Caco-2 (cell line): ENCODE measurements at regions not wholly inside any gene's neighbourhood (a gene's known extent, or its start where the extent isn't known, plus 50 kb on each side); places are given as distances from the start of the nearest gene placed in this dataset.

Experiments
- BruUV-seq: library from RNA; stranded (reverse); fragments of 400-500 nt; replicated peaks from 2 replicates; lab custom pipeline; 2021; lab: Mats Ljungman, UMichigan
- CTCF ChIA-PET: fragments of 300-600 bp; sonication (Branson Sonifier 250); formaldehyde crosslinking; loops from one replicate; lab custom pipeline; 2022; ENCODE audit warnings: antibody characterized with exemption; lab: Charles Lee
- POLR2A ChIA-PET: fragments of 300-600 bp; sonication (Branson Sonifier 250); formaldehyde crosslinking; loops from one replicate; lab custom pipeline; 2022; ENCODE audit warnings: antibody characterized with exemption; lab: Charles Lee
- DNase-seq, 2 experiments: peaks; one replicate each; pipeline versions ENCODE4 v3.0.0 to v3.0.0-alpha.2; 2020 to 2022
- H3K27me3 ChIP-seq: replicated peaks from 2 replicates; pipeline ENCODE4 v1.6.0; 2011; ENCODE audit warnings: low read length; ENCODE audit not compliant: control insufficient read depth, insufficient read depth
- H3K36me3 ChIP-seq: 2 replicates; pipeline ENCODE4 v1.5.1; 2011; ENCODE audit warnings: low read length; ENCODE audit not compliant: control insufficient read depth, insufficient read depth
- H3K4me1 ChIP-seq: fragments of 250-450 bp; sonication (Bioruptor Pico); 2 replicates; pipeline ENCODE4 v1.5.1; 2020; ENCODE audit warnings: mild to moderate bottlenecking
- H3K4me3 ChIP-seq: 2 replicates; pipeline ENCODE4 v1.5.1; 2011; ENCODE audit warnings: low read depth, mild to moderate bottlenecking, control low read depth, low read length
- H3K9me3 ChIP-seq: fragments of 250-450 bp; sonication (Bioruptor Pico); 2 replicates; pipeline ENCODE4 v1.5.1; 2020; ENCODE audit warnings: mild to moderate bottlenecking, moderate library complexity
- H3K27ac Mint-ChIP-seq: one replicate; pipeline ENCODE4 v1.8.0; 2022; ENCODE audit warnings: mixed read lengths; ENCODE audit not compliant: unreplicated experiment
- H3K27me3 Mint-ChIP-seq: one replicate; pipeline ENCODE4 v1.8.0; 2022; ENCODE audit warnings: mixed read lengths; ENCODE audit not compliant: insufficient read depth, unreplicated experiment
- H3K36me3 Mint-ChIP-seq: one replicate; pipeline ENCODE4 v1.8.0; 2022; ENCODE audit warnings: mild to moderate bottlenecking, mixed read lengths; ENCODE audit not compliant: insufficient read depth, unreplicated experiment
- H3K4me1 Mint-ChIP-seq: one replicate; pipeline ENCODE4 v1.8.0; 2022; ENCODE audit warnings: low read depth, mixed read lengths; ENCODE audit not compliant: unreplicated experiment
- H3K4me3 Mint-ChIP-seq: one replicate; pipeline ENCODE4 v1.8.0; 2022; ENCODE audit warnings: mild to moderate bottlenecking, moderate library complexity, mixed read lengths; ENCODE audit not compliant: unreplicated experiment
- H3K9me3 Mint-ChIP-seq: one replicate; pipeline ENCODE4 v1.8.0; 2022; ENCODE audit warnings: mixed read lengths; ENCODE audit not compliant: unreplicated experiment
- CTCF ChIP-seq, 2 experiments: fragments of 200-600 bp in 1 of 2; IDR thresholded peaks; 1 replicate in 1 of 2; 2 replicates in 1 of 2; pipeline versions ENCODE4 v1.5.1 to v1.8.0; 2011 to 2022; ENCODE audit warnings: antibody characterized with exemption in 1 of 2, control low read depth in 1 of 2, inconsistent platforms in 1 of 2, low read depth in 1 of 2, low read length in 1 of 2, mild to moderate bottlenecking in 1 of 2, moderate library complexity in 1 of 2; ENCODE audit not compliant: insufficient read depth in 1 of 2, severe bottlenecking in 1 of 2, unreplicated experiment in 1 of 2
- intact Hi-C: fragments of 100-400 bp; cut with micrococcal nuclease; formaldehyde crosslinking; loops from one replicate; pipeline ENCODE4 v1.10.0; 2022; ENCODE audit not compliant: unreplicated experiment

GRCh38 chr7:113731571-113731970, 187.2 kb downstream of the PPP1R3A start:
- H3K4me1 ChIP-seq, result no peaks in the 10 kb centered on the region
- ChIA-PET POLR2A (no interaction called here), CTCF (no interaction called here)
- H3K4me1 Mint-ChIP-seq, result no peaks in the 10 kb centered on the region
- no peak overlapping the region for H3K27ac Mint-ChIP-seq
- H3K36me3 Mint-ChIP-seq, result no peaks in the 10 kb centered on the region
- no peak overlapping the region for H3K4me3 Mint-ChIP-seq
- H3K4me3 ChIP-seq, result no peak overlapping the region
- intact Hi-C loops, result no loop called here
- no peak for TF ChIP-seq CTCF (IDR thresholded peaks at IDR 0.05; ENCODE audit: insufficient read depth in 1 of 2, low read depth in 1 of 2, low read length in 1 of 2, severe bottlenecking in 1 of 2, unreplicated experiment in 1 of 2)
- no peaks in the 10 kb centered on the region for H3K27me3 ChIP-seq
- no peak for DNase-seq
- H3K27me3 Mint-ChIP-seq, result peaks cover 3% of the 10 kb centered on the region
- H3K36me3 ChIP-seq, result no peaks in the 10 kb centered on the region
- no peaks in the 10 kb centered on the region for H3K9me3 Mint-ChIP-seq
- no TSS peak for BruUV-seq
- no peaks in the 10 kb centered on the region for H3K9me3 ChIP-seq

GRCh38 chr7:113730309-113730955, 188.4 kb downstream of the PPP1R3A start:
- POLR2A ChIA-PET, result no interaction called here
- no peaks in the 10 kb centered on the region for H3K4me1 ChIP-seq
- Mint-ChIP-seq H3K4me1 (no peaks in the 10 kb centered on the region), H3K27me3 (no peaks in the 10 kb centered on the region), H3K4me3 (no peak overlapping the region), H3K36me3 (no peaks in the 10 kb centered on the region), H3K27ac (no peak overlapping the region), H3K9me3 (no peaks in the 10 kb centered on the region)
- TF ChIP-seq CTCF (IDR thresholded peaks at IDR 0.05; ENCODE audit: insufficient read depth in 1 of 2, low read depth in 1 of 2, low read length in 1 of 2, severe bottlenecking in 1 of 2, unreplicated experiment in 1 of 2), result no peak
- H3K27me3 ChIP-seq, result no peaks in the 10 kb centered on the region
- intact Hi-C loops, result no loop called here
- no peaks in the 10 kb centered on the region for H3K36me3 ChIP-seq
- no peaks in the 10 kb centered on the region for H3K9me3 ChIP-seq
- CTCF ChIA-PET, result no interaction called here
- BruUV-seq, result no TSS peak
- DNase-seq, result no peak
- no peak overlapping the region for H3K4me3 ChIP-seq

DNA sequence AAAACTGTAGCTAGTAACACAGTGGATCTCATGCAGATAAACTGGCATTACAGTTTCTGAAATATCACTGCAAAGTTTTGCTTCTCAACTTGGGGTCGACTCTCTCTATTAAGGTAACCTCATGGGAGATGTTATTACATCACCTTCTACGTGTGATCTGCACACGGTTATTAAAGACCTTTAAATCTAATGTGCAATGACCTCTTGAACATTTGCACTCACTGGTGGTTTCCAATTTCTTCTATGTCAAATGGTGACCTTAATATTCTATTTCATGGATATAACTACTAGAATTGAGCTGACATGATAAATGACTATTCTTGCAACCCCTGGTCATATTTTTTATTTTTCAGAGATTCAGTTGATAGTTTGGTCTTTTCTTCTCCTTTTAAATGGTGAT, 191.3 kb downstream of the PPP1R3A start:
- Mint-ChIP-seq H3K36me3 (no peaks in the 10 kb centered on the region), H3K9me3 (no peaks in the 10 kb centered on the region), H3K4me3 (no peak overlapping the region), H3K4me1 (no peaks in the 10 kb centered on the region), H3K27ac (no peak overlapping the region), H3K27me3 (no peaks in the 10 kb centered on the region)
- Histone ChIP-seq H3K27me3 (no peaks in the 10 kb centered on the region), H3K36me3 (no peaks in the 10 kb centered on the region), H3K4me1 (no peaks in the 10 kb centered on the region), H3K4me3 (no peak overlapping the region), H3K9me3 (no peaks in the 10 kb centered on the region)
- intact Hi-C loops, result no loop called here
- no TSS peak for BruUV-seq
- DNase-seq, result no peak
- TF ChIP-seq CTCF (IDR thresholded peaks at IDR 0.05; ENCODE audit: insufficient read depth in 1 of 2, low read depth in 1 of 2, low read length in 1 of 2, severe bottlenecking in 1 of 2, unreplicated experiment in 1 of 2), result no peak
- POLR2A ChIA-PET, result no interaction called here
- CTCF ChIA-PET, result no interaction called here
